Neuronal stem cell (in vitro differentiated cells): ENCODE measurements at regions not wholly inside any gene's neighbourhood (a gene's known extent, or its start where the extent isn't known, plus 50 kb on each side); places are given as distances from the start of the nearest gene placed in this dataset.

Experiments
- DNase-seq: peaks from one replicate; pipeline ENCODE4 v3.0.0-alpha.2; 2013; ENCODE audit warnings: low spot score
- H2AFZ ChIP-seq: one replicate; pipeline ENCODE4 v1.6.1; 2013; ENCODE audit warnings: mild to moderate bottlenecking, low read length, inconsistent platforms
- H2AK5ac ChIP-seq: 2 replicates; pipeline ENCODE4 v1.6.1; 2013; ENCODE audit warnings: low read depth, mild to moderate bottlenecking, inconsistent platforms, low read length, moderate library complexity, mixed read lengths
- H2BK120ac ChIP-seq: 2 replicates; pipeline ENCODE4 v1.6.1; 2013; ENCODE audit warnings: low read depth, mild to moderate bottlenecking, inconsistent platforms, low read length, moderate library complexity, mixed read lengths
- H2BK12ac ChIP-seq: one replicate; pipeline ENCODE4 v1.6.1; 2013; ENCODE audit warnings: low read length, inconsistent platforms
- H2BK15ac ChIP-seq: 2 replicates; pipeline ENCODE4 v1.6.1; 2013; ENCODE audit warnings: mild to moderate bottlenecking, low read length, inconsistent platforms, mixed read lengths
- H2BK5ac ChIP-seq: one replicate; pipeline ENCODE4 v1.6.1; 2013; ENCODE audit warnings: inconsistent platforms, mild to moderate bottlenecking, low read length, moderate library complexity
- H3K14ac ChIP-seq: one replicate; pipeline ENCODE4 v1.6.1; 2013; ENCODE audit warnings: low read length, inconsistent platforms
- H3K18ac ChIP-seq: 2 replicates; pipeline ENCODE4 v1.6.1; 2013; ENCODE audit warnings: low read length, inconsistent platforms
- H3K23ac ChIP-seq: 2 replicates; pipeline ENCODE4 v1.6.1; 2013; ENCODE audit warnings: low read depth, mild to moderate bottlenecking, mixed read lengths, low read length, inconsistent platforms; ENCODE audit not compliant: poor library complexity
- H3K27ac ChIP-seq: replicated peaks from 3 replicates; pipeline ENCODE4 v1.5.1; 2013; ENCODE audit warnings: low read length, inconsistent platforms
- H3K27me3 ChIP-seq, 3 experiments: 2 replicates each; pipeline ENCODE4 v1.6.1; 2013; ENCODE audit warnings: low read length in 3 of 3, mild to moderate bottlenecking in 2 of 3, inconsistent platforms in 1 of 3, low read depth in 1 of 3, mixed read lengths in 1 of 3, moderate library complexity in 1 of 3; ENCODE audit not compliant: control insufficient read depth in 3 of 3, insufficient read depth in 3 of 3
- H3K36me3 ChIP-seq, 2 donors: replicated peaks in 1 of 2; 2 replicates each; pipeline ENCODE4 v1.6.1; 2013; ENCODE audit warnings: low read length in 2 of 2; ENCODE audit not compliant: control insufficient read depth in 2 of 2, insufficient read depth in 2 of 2
- H3K4ac ChIP-seq: 2 replicates; pipeline ENCODE4 v1.6.1; 2013; ENCODE audit warnings: inconsistent platforms, mild to moderate bottlenecking, low read length, moderate library complexity
- H3K4me1 ChIP-seq, 2 donors: 1 replicate in 1 of 2; 2 replicates in 1 of 2; pipeline ENCODE4 v1.6.1; 2013; ENCODE audit warnings: low read length in 2 of 2, low read depth in 1 of 2; ENCODE audit not compliant: control insufficient read depth in 2 of 2, insufficient read depth in 1 of 2
- H3K4me2 ChIP-seq: one replicate; pipeline ENCODE4 v1.6.1; 2013; ENCODE audit warnings: mild to moderate bottlenecking, low read length, inconsistent platforms; ENCODE audit not compliant: insufficient read depth, poor library complexity, severe bottlenecking
- H3K4me3 ChIP-seq, 2 donors: 2 replicates each; pipeline ENCODE4 v1.5.1; 2013; ENCODE audit warnings: low read length in 2 of 2, mild to moderate bottlenecking in 2 of 2, inconsistent platforms in 1 of 2, moderate library complexity in 1 of 2
- H3K79me1 ChIP-seq: one replicate; pipeline ENCODE4 v1.6.1; 2013; ENCODE audit warnings: low read depth, mild to moderate bottlenecking, inconsistent platforms, low read length, moderate library complexity
- H3K9ac ChIP-seq: one replicate; pipeline ENCODE4 v1.6.1; 2013; ENCODE audit warnings: mild to moderate bottlenecking, low read depth, low read length, inconsistent platforms; ENCODE audit not compliant: poor library complexity
- H3K9me3 ChIP-seq, 2 donors: replicated peaks in 1 of 2; 2 replicates each; pipeline versions ENCODE3 to v1.6.1; 2013; ENCODE audit warnings: low read length in 2 of 2, mild to moderate bottlenecking in 2 of 2, inconsistent platforms in 1 of 2, low read depth in 1 of 2, mixed read lengths in 1 of 2, moderate library complexity in 1 of 2; ENCODE audit not compliant: control insufficient read depth in 2 of 2, insufficient read depth in 1 of 2
- H4K8ac ChIP-seq: one replicate; pipeline ENCODE4 v1.6.1; 2013; ENCODE audit warnings: low read depth, mild to moderate bottlenecking, inconsistent platforms, low read length, moderate library complexity
- H4K91ac ChIP-seq: one replicate; pipeline ENCODE4 v1.6.1; 2013; ENCODE audit warnings: low read length, low read depth, mild to moderate bottlenecking, inconsistent platforms; ENCODE audit not compliant: poor library complexity
- WGBS, 2 donors: extraction: QIAGEN DNeasy Blood & Tissue Kit; methylation state at CpG; one replicate each; pipeline ENCODE4 v1.1.7; 2013; ENCODE audit warnings: missing lambda C conversion rate in 2 of 2, mixed read lengths in 1 of 2; ENCODE audit not compliant: insufficient read length in 2 of 2, insufficient replicate concordance in 1 of 2; ENCODE audit errors: extremely low coverage in 2 of 2; 5-methylcytosine and 5-hydroxymethylcytosine counted together

DNA sequence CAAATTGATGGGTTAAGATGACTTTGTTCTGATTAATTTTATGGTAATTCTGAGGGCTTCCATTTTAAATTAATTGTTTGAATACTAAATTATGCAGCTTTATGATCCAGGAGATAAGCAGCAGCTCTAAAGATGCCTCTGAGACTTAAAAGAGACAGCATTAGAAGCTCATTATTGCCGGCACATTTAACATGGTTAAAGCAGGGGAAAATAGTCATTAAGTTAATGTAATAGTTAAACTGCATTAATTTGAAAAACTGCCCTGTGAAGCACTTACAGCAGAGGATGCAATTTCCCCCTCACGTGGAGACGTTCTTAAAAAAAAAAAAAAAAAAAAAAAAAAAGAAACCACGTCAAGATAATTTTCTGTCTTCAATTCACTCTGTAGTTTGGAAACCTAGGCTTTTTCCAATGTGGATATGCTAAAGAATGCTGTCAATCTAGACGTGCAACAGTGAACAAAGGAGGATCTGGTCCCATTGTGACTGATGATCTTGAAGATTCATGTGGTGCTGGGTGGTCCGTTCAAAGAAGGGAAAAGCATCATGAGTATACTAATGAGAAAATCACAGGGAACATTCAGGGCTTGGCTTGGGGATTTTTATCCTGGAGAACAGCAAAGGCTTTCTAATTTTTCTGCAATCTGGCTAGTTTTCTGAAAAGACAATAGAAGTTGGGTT lies 440.6 kb upstream of the HS3ST1 start:
- DNase-seq = no peak
- H3K27me3 ChIP-seq = no peaks in the 10 kb centered on the region
- WGBS, 2 donors = no CpG with 5 or more reads among the region's 6 CpGs

DNA sequence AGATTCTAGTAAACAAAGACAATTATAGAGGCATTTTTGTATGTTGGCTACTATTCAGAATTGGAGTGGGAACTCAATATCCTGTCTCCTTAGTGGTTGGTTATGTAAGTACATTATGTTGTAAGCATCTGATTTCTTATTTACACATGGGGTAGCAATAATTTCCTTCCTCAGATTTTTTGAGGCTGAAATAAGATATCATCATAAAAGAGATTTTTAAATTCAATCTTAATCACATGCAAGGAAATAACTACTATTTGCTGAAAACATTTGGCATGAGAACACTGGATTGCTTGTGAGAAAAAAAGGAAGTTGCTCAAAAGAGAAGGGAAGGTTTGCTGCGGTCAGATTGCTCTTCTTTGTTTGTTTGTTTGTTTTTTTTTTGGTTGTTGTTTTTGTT lies 437.7 kb upstream of the HS3ST1 start:
- Histone ChIP-seq H2AK5ac (no peak overlapping the region), H3K4ac (no peak overlapping the region), H3K27ac (no peak overlapping the region), H2AFZ (no peak overlapping the region), H3K23ac (no peak overlapping the region), H3K14ac (no peak overlapping the region), H4K91ac (no peak overlapping the region), H3K79me1 (no peaks in the 10 kb centered on the region), H2BK12ac (no peak overlapping the region), H3K9me3 (peaks cover 3% of the 10 kb centered on the region in 2 donors), H2BK15ac (no peak overlapping the region), H3K36me3 (no peaks in the 10 kb centered on the region), H3K4me2 (no peak overlapping the region), H3K4me3 (no peak overlapping the region), H3K27me3 (peaks cover 0 to under 1% (median 0%) of the 10 kb centered on the region in 3 experiments), H2BK120ac (no peak overlapping the region), H2BK5ac (no peak overlapping the region), H3K4me1 (peaks cover 0 to 2% of the 10 kb centered on the region in 2 donors), H4K8ac (no peak overlapping the region), H3K18ac (no peak overlapping the region), H3K9ac (no peak overlapping the region)
- no peak for DNase-seq
- no CpG with 5 or more reads among the region's 1 CpG for WGBS, 2 donors

More for the DNA sequence above, 440.6 kb upstream of the HS3ST1 start:
- no peak overlapping the region for H3K4me2 ChIP-seq
- H2AFZ ChIP-seq = no peak overlapping the region
- no peak overlapping the region for H3K23ac ChIP-seq
- no peak overlapping the region for H3K4ac ChIP-seq
- H2BK15ac ChIP-seq = no peak overlapping the region
- no peak overlapping the region for H3K14ac ChIP-seq
- H3K18ac ChIP-seq = no peak overlapping the region
- H3K9me3 ChIP-seq = no peaks in the 10 kb centered on the region
- H4K91ac ChIP-seq = no peak overlapping the region
- no peak overlapping the region for H3K9ac ChIP-seq
- H3K79me1 ChIP-seq = no peaks in the 10 kb centered on the region
- H3K4me3 ChIP-seq = no peak overlapping the region
- no peak overlapping the region for H2AK5ac ChIP-seq
- no peak overlapping the region for H2BK120ac ChIP-seq
- H2BK5ac ChIP-seq = no peak overlapping the region
- H3K4me1 ChIP-seq = peaks cover 0 to 2% of the 10 kb centered on the region in 2 donors
- no peak overlapping the region for H2BK12ac ChIP-seq
- no peak overlapping the region for H3K27ac ChIP-seq
- no peak overlapping the region for H4K8ac ChIP-seq
- H3K36me3 ChIP-seq = no peaks in the 10 kb centered on the region

DNA sequence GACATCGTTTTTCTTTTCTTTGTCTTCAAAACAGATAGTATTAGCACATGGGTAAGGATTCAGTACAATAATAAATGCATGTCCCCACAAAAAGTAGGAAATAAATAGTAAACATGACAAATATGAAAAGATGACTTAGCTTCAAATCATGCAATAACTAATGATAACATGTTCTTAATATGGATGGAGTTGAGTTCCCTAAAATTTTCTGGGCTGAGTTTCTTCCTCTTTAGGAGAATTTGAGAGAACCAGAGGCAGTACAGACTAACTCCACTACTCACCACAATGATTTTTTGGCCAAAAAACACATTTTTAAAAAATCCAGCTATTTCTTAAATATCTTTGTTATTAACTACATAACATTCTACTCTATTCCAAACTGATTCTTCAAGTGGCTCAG lies 432.3 kb upstream of the HS3ST1 start:
- H3K27ac ChIP-seq = no peak overlapping the region
- H3K9ac ChIP-seq = no peak overlapping the region
- H2BK15ac ChIP-seq = no peak overlapping the region
- H3K4me2 ChIP-seq = no peak overlapping the region
- H3K9me3 ChIP-seq = peaks cover 3% of the 10 kb centered on the region in 2 donors
- H2AFZ ChIP-seq = no peak overlapping the region
- H2BK5ac ChIP-seq = no peak overlapping the region
- H2AK5ac ChIP-seq = no peak overlapping the region
- H3K27me3 ChIP-seq = peaks cover 0 to 2% (median 0%) of the 10 kb centered on the region in 3 experiments
- no peak overlapping the region for H4K91ac ChIP-seq
- DNase-seq = no peak
- no peaks in the 10 kb centered on the region for H3K36me3 ChIP-seq
- no peak overlapping the region for H2BK120ac ChIP-seq
- no CpG with 5 or more reads among the region's 1 CpG for WGBS, 2 donors
- no peaks in the 10 kb centered on the region for H3K4me1 ChIP-seq
- H3K4ac ChIP-seq = no peak overlapping the region
- H3K23ac ChIP-seq = no peak overlapping the region
- no peaks in the 10 kb centered on the region for H3K79me1 ChIP-seq
- H3K14ac ChIP-seq = no peak overlapping the region
- H4K8ac ChIP-seq = no peak overlapping the region
- H3K18ac ChIP-seq = no peak overlapping the region
- no peak overlapping the region for H2BK12ac ChIP-seq
- H3K4me3 ChIP-seq = no peak overlapping the region

DNA sequence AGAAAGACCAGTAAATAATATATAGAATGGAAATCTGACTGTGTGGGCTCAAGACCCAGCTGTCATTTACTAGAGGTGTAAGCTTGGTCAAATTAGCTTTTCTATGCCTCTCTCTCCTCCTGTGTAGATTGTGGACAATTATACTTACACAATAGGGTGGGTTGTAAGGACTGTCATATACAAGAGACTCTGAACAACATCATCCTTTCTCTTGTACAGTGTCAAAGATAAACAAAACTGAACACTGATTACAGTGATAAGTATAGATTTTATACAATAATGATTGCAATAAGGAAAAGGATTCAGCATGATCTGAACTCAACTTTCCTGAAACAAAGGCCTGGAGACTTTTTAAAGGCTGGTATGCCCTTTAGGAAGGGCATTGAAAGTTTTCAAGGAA lies 429.2 kb upstream of the HS3ST1 start:
- H2BK120ac ChIP-seq = no peak overlapping the region
- no peaks in the 10 kb centered on the region for H3K79me1 ChIP-seq
- H2BK12ac ChIP-seq = no peak overlapping the region
- H3K18ac ChIP-seq = no peak overlapping the region
- H3K4me2 ChIP-seq = no peak overlapping the region
- no peak for DNase-seq
- no peak overlapping the region for H3K27ac ChIP-seq
- no peak overlapping the region for H2AFZ ChIP-seq
- H3K4me3 ChIP-seq = no peak overlapping the region
- peaks cover 3% of the 10 kb centered on the region in 2 donors for H3K9me3 ChIP-seq
- no peak overlapping the region for H3K9ac ChIP-seq
- H3K23ac ChIP-seq = no peak overlapping the region
- H3K14ac ChIP-seq = no peak overlapping the region
- peaks cover 0 to 2% (median 0%) of the 10 kb centered on the region in 3 experiments for H3K27me3 ChIP-seq
- H2BK5ac ChIP-seq = no peak overlapping the region
- no peak overlapping the region for H2AK5ac ChIP-seq
- H4K91ac ChIP-seq = no peak overlapping the region
- no peaks in the 10 kb centered on the region for H3K4me1 ChIP-seq
- no peak overlapping the region for H4K8ac ChIP-seq
- no peaks in the 10 kb centered on the region for H3K36me3 ChIP-seq
- H2BK15ac ChIP-seq = no peak overlapping the region
- H3K4ac ChIP-seq = no peak overlapping the region
